ENCODE measurements at regions not wholly inside any gene's neighbourhood (a gene's known extent, or its start where the extent isn't known, plus 50 kb on each side); places are given as distances from the start of the nearest gene placed in this dataset.

GRCh38 chr10:4141471-4141870, 356.5 kb upstream of the KLF6 start:
- DNase-seq (ENCODE audit: low spot score) (no peak), ATAC-seq (ENCODE audit: insufficient number of reproducible peaks, low FRiP score, low read depth) (no peak)
- no peak for TF ChIP-seq CTCF (IDR thresholded peaks at IDR 0.05)

DNA sequence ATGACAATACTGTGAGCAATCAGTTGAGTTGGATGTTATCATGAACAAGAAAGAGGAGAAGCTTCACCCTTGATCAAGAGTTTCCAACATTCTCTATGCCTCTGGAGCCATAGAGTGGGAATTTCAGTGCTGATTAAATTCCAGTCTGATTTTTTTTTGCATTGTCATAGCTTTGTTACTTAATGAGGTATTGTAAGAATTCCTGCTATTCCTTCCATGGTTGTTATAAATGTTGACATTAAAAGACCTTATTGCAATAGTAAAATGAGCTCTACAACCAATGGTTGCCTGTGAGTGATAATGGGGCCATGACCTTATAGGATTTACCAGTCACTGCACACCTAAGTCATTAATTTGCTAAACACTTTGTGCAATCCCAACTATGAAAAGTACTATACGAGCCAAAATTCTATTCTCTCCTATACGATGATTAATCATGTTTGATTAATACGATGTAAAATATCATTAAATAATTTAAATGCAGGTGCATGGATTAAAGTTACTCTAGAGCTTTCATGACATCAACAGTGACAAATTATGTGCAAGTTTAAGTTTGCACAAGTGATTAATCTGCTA, 353.2 kb upstream of the KLF6 start:
- TF ChIP-seq CTCF (IDR thresholded peaks at IDR 0.05): no peak
- peaks cover 17% of the 10 kb centered on the region for H3K9me3 ChIP-seq
- no peaks in the 10 kb centered on the region for H3K4me1 ChIP-seq (ENCODE audit: control insufficient read depth in 1 of 2, low read depth in 2 of 2)
- no peak overlapping the region for H3K27ac ChIP-seq
- no peaks in the 10 kb centered on the region for H3K27me3 ChIP-seq (replicated peaks; ENCODE audit: insufficient read depth)
- H3K4me3 ChIP-seq: no peak overlapping the region
- no peaks in the 10 kb centered on the region for H3K36me3 ChIP-seq
- ATAC-seq (ENCODE audit: insufficient number of reproducible peaks, low FRiP score, low read depth): no peak
- DNase-seq (ENCODE audit: low spot score): no peak

More at GRCh38 chr10:4141471-4141870, 356.5 kb upstream of the KLF6 start:
- Histone ChIP-seq H3K4me3 (no peak overlapping the region), H3K9me3 (peaks cover 17% of the 10 kb centered on the region), H3K27ac (no peak overlapping the region), H3K36me3 (no peaks in the 10 kb centered on the region), H3K27me3 (replicated peaks; ENCODE audit: insufficient read depth) (no peaks in the 10 kb centered on the region), H3K4me1 (ENCODE audit: control insufficient read depth in 1 of 2, low read depth in 2 of 2) (no peaks in the 10 kb centered on the region)

DNA sequence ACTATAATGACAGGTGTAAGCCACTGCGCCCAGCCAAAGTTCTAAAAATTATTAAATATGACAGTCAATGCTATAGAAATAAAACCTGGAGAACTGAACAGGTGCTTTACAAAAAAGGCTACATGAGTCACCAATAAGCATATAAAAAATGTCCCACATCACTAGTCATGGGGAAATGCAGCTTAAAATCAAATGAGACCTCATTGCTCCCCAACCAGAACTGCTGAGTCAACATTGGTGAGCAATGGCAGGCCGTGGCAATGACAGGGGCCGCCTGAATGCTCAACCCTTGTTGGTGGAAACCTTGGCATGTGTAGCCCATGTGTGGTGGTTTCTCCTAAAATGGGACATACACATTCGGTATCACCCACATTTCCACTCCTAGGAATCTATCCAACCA, 352.3 kb upstream of the KLF6 start:
- Histone ChIP-seq H3K4me1 (ENCODE audit: control insufficient read depth in 1 of 2, low read depth in 2 of 2) (peaks cover 0 to 5% of the 10 kb centered on the region in 2 donors), H3K27me3 (replicated peaks; ENCODE audit: insufficient read depth) (no peaks in the 10 kb centered on the region), H3K36me3 (no peaks in the 10 kb centered on the region), H3K27ac (no peak overlapping the region), H3K4me3 (no peak overlapping the region), H3K9me3 (peaks cover 17% of the 10 kb centered on the region)
- ATAC-seq (ENCODE audit: insufficient number of reproducible peaks, low FRiP score, low read depth): no peak
- no peak for TF ChIP-seq CTCF (IDR thresholded peaks at IDR 0.05)
- DNase-seq (ENCODE audit: low spot score): no peak

DNA sequence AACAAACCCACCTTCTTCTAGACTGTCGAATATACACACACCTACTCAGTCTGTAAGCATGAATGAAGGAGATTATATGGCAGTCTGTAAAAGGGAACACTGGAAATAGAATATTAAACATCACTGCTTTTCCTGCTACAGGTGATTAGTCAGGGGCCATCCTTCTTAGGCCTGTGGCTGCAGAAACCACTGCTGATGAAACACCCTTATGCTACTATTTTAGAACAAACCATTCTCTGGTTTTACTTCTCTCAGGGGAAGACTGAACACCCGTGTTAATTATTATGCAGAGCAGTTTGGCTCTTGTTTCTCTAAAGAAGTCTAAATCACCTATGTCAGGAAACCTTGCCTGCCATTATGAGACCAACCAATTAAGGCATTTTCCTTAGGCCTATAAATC, 351.1 kb upstream of the KLF6 start:
- Histone ChIP-seq H3K4me3 (no peak overlapping the region), H3K4me1 (ENCODE audit: control insufficient read depth in 1 of 2, low read depth in 2 of 2) (peaks cover 6 to 14% of the 10 kb centered on the region in 2 donors), H3K27ac (no peak overlapping the region), H3K36me3 (no peaks in the 10 kb centered on the region), H3K9me3 (peaks cover 14% of the 10 kb centered on the region), H3K27me3 (replicated peaks; ENCODE audit: insufficient read depth) (no peaks in the 10 kb centered on the region)
- TF ChIP-seq CTCF (IDR thresholded peaks at IDR 0.05): no peak
- no peak for ATAC-seq (ENCODE audit: insufficient number of reproducible peaks, low FRiP score, low read depth)
- no peak for DNase-seq (ENCODE audit: low spot score)

- no peak for TF ChIP-seq CTCF (IDR thresholded peaks at IDR 0.05)
- ATAC-seq (ENCODE audit: insufficient number of reproducible peaks, low FRiP score, low read depth) (no peak), DNase-seq (ENCODE audit: low spot score) (no peak)
- H3K4me1 ChIP-seq (ENCODE audit: control insufficient read depth in 1 of 2, low read depth in 2 of 2): peaks cover 14 to 34% of the 10 kb centered on the region in 2 donors
- no peaks in the 10 kb centered on the region for H3K9me3 ChIP-seq
- H3K27me3 ChIP-seq (replicated peaks; ENCODE audit: insufficient read depth): no peaks in the 10 kb centered on the region
- no peaks in the 10 kb centered on the region for H3K36me3 ChIP-seq
- H3K27ac ChIP-seq: peak overlapping the region; percentile 50 to 57
- H3K4me3 ChIP-seq: peak overlapping the region; percentile 17
These were observed 347.2 kb upstream of the KLF6 start for GRCh38 chr10:4132216-4132556.
